Left colon (tissue), 2 donors: ENCODE measurements at regions not wholly inside any gene's neighbourhood (a gene's known extent, or its start where the extent isn't known, plus 50 kb on each side); places are given as distances from the start of the nearest gene placed in this dataset.
"Not testable (repeated sequence)": the region's sequence is repeated elsewhere in the genome, so short reads cannot be mapped to it uniquely, and the experiment has no call there.

Experiments used
- ATAC-seq: fragments of 200-7000 bp; cut with Tn5 transposase; one replicate; pipeline ENCODE4 v1.9.1; 2020; ENCODE audit warnings: mild to moderate bottlenecking, moderate library complexity
- DNase-seq, 2 donors: peaks; one replicate each; pipeline ENCODE4 v3.0.0-alpha.2; 2020
- intact Hi-C, 2 donors: fragments of 100-400 bp; cut with DNase I in 1 of 2; cut with micrococcal nuclease in 1 of 2; formaldehyde crosslinking; loops; one replicate each; pipeline versions ENCODE4 v1.11.2 to v1.14.0; 2022; cut with DNase I, micrococcal nuclease
- donor health status: DM: no; HTN: no; CAD: no.
- donor health status: DM: yes; HTN: yes; CAD: no.

DNA sequence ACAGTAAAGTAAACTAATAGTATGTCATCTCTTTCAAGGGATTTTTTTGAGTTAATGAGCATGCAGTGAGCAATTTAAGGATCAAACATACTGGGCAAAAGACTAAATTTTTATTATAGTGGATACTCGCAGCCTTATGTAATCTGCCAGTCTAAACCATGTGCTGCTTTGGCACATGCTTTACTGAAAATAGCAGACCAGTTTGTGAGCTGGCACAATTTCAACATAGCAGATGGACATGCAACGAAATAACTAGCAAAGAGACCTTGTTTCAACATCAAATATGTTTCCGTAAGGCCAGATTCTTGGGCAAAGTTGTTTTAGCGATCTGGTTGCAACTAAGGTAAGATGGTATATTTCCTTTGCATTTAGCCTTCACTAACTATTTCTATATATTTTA is 807.3 kb downstream of the NR4A2 start:
- DNase-seq = no peak
- no peak for ATAC-seq
- intact Hi-C loops = no loop called here

DNA sequence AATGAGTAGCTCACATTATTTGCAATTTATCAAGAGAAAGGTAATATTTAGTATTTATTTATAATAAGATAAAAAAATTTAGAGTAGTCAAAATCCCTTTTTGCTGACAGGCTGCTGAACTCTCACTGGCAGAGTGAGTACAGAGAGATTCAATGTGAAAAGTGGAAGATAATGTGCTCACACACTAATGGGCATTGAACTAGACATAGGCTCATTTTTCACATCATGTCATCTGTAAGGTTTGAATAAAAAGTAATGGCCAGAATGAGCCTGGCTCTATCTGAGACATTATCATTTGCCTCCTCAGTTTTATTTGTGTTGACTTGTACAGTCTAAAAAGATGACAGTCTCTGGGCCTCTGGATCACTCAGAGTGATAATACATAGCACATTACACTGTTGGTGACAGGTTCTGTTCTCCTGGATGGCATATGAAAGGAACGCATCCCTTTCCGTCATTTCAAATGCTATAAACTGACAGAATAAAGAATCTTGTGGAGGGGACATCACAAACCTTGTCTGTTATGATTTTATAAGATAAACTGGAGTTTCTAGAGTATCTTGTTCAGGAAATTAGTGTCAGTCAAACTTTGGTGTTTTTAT is 812.9 kb downstream of the NR4A2 start:
- intact Hi-C loops = no loop called here
- ATAC-seq (no peak), DNase-seq (no peak)

DNA sequence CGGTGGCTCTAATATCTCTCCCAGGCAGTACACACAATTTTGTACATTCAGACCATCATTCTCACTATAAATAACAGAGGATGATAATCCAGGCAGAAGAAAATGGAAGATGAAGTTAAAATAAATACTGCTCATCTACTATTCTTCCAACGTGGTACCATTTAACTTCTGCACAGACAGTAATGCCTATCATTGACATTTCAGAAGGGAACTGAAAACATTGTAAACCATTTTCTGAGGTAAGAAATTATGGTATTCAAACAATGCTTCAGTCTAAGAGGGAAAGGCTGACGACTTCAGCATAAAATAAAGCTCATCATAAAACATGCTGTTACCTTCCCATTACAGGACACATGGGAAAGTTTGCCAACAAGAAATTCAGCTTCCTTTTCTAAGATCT is 814.4 kb downstream of the NR4A2 start:
- no peak for ATAC-seq
- intact Hi-C loops = no loop called here
- DNase-seq = no peak

DNA sequence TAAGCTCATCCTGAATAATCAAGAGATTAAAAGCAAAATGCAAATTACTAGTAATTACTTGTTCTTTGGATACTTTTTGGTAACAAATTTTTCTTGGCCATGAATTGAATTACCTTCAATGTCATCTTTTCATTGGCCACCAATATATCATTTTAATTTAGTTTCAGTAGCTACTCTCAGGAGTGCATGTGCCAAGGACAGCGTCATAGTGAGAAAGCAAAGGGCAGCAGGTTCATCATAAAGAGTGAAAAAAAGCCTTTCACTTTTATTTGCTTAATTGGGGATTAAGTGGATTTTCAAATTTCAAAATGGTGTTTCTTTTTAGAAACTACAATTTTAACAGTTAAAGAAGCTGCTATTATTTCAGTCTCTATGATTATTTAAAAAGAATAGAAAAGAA is 815.2 kb downstream of the NR4A2 start:
- no peak for ATAC-seq
- intact Hi-C loops = no loop called here
- no peak for DNase-seq

DNA sequence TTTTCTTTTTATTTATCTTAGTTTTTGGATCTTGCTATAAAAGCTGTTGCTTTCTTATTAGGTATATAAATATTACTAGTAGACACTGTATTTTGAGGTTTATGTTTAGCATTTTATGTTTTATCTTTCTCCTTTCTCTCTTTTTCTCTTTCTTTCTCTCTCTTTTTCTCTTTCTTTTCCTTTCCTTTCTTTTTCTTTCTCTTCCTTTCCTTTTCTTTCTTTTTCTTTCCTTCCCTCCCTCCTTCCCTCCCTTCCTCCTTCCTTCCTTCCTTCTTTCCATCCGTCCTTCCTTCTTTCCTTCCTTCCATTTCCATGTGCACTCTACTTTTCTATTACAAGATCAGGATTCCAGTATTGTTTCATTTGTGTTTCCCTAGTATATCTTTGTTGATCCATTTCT is 814.8 kb downstream of the KCNJ3 start:
- intact Hi-C loops = no loop called here
- no peak for ATAC-seq

DNA sequence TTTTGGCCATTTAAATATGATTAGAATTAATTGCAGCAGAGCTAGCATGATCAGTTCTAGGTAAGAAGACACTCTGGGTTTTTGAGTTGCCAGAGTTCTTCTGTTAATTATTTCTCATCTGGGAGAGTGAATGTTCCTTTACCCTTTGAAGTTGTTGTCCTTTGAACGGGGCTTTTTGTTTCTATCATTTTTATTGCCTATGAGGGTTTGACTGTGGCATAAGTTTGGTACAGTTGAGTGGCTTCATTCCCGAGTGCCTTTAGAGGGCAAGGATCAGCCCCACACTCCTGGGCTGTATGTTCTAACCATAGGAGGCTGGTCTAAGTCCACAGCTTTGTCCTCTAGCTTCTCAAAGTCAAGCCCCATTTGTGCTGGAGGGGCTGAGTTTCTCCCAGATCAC is 804.3 kb downstream of the KCNJ3 start:
- intact Hi-C loops = no loop called here
- DNase-seq (no peak), ATAC-seq (no peak)

More for the DNA sequence above, 814.8 kb downstream of the KCNJ3 start:
- no peak for DNase-seq

DNA sequence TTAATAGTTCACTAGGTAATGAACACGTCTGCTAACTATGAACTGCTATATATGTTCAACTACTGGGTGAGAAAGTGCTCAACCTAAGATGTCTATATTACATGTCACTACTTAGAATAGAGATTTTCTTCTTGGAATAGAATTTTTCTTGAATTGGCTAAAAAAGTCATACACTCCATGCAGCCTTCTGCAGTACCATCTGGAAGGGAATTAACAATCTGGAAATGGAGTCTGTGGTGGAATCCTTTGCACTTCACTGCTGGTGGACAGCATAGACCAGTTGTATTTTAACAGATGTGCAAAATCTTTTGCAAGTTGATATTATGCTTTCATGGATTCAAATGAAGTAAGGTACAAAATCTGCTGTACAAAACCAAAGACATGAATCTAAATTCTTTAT is 799.6 kb downstream of the KCNJ3 start:
- ATAC-seq (no peak), DNase-seq (no peak)
- intact Hi-C loops = no loop called here

DNA sequence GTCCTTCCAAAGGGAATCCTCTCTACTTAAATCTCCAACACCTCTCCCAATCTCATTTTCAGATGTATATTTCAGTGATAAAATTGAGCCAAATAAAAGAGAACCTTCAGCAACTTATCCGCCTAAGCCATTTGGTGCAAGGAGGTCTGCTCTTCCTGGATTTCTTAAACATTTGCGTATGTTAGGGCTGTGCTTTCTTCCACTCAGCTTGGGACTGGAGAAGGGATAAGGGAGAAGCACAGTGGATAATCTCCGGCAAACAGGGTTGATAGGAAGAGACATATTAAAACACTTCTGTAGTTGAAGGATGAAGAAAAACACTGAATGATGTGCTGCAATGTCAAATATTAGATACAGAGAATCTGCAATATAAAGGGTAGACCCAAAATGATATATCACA is 796.2 kb downstream of the KCNJ3 start:
- DNase-seq (no peak), ATAC-seq (no peak)
- intact Hi-C loops = no loop called here

DNA sequence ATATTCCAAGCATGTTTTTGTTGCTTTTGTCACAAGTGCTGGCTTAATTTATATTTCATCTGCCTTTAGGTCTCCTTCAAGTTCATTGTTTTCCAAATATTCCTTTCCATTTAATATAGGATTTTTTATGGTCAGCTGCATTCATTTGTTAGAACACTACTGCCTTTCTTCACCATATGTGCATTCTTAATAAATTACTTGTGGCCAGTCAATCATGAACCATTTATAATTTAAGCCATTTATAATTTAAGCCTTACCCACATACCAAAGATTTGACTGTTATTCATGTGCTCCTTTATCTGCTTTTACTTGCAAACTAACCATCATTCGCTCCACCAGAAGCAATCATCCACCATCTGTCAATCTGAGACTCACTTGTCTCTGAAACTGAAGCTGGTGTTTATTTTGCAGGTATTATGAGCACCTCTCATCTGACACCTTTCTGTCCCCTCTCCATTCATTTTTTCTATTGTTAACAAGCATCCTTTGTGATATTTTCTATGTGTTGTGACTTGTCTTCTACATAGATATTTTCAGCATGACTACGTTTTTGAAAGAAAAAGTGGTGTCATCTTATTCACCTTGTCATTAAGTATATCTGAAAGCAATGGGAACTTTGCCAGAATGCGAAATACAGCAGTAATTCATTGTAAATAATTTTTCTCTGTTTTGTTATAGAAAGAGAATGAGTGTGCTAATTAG is 786.8 kb downstream of the KCNJ3 start:
- intact Hi-C loops = no loop called here
- DNase-seq = no peak
- ATAC-seq = no peak

DNA sequence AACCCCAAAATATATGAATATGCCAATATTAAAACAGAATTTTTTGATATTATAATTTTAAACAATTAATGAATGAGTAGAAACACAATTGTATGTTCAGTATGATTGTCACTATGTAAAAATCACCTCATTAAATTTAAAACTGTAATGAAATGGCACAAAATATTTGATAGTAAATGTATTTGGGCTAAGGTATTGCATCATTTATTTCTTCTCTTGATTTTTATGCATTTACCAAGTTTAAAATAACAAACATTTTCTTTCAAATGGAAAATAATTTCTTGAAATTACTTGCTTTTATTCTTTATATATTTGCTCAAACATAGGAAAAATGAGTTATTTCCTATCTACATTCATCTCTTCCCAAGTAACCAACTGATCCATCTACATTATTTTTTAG is 782.6 kb downstream of the KCNJ3 start:
- ATAC-seq = no peak
- intact Hi-C loops = no loop called here
- DNase-seq = no peak

DNA sequence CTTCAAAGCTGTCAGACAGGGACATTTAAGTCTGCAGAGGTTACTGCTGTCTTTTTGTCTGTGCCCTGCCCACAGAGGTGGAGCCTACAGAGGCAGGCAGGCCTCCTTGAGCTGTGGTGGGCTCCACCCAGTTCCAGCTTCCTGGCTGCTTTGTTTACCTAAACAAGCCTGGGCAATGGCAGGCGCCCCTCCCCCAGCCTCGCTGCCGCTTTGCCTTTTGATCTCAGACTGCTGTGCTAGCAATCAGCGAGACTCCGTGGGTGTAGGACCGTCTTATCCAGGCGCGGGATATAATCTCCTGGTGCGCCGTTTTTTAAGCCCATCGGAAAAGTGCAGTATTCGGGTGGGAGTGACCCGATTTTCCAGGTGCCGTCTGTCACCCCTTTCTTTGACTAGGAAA is 773.5 kb downstream of the KCNJ3 start:
- ATAC-seq, intact Hi-C loops, DNase-seq: not testable (repeated sequence)

DNA sequence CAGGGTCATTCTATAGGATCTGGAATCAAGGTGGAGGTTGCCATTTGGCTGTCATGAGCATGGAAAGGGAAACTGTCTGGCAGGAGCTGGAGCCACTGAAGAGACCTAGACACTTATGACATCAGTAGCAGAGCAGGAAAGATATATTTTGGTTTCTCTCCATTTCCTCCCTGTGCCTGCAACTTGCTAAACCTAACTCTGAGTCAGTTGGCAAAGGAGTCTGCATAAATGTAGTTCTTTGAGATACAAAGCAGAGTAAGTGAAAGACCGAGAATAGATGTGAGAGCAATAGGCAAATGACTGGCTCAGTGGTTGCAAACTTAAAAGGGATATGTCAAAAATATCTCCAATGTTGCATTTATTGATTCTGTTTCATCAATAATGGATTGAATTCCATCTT is 757.7 kb downstream of the KCNJ3 start:
- intact Hi-C loops = no loop called here
- DNase-seq = no peak
- no peak for ATAC-seq

DNA sequence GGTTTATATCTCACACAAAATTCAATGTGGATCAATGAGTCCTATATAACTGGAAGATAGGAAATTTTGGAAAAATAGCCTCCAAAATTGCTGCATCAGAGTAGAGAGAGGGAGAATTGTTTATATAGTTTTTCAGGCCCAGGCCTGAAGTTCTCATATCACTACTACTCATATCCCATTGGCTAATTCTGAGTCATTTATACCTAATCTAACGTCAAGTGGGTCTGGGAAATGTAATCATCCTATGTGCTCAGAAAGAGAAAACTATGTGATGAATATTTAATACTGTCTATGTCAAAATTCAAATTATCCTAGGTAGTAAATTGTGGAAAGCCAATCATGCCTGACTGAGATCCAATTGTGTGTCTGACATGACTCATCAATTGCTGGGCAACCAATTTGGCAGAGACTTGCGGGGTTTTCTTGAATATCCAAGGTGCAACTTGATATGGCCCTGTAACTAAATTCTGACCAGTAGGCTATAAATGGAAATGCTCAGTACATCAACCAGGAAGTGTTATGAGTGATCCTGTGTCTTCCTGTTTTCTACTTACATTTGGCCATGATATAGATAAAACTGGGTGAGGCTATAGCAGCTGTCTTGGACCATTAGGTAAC is 744.4 kb downstream of the KCNJ3 start:
- no peak for DNase-seq
- intact Hi-C loops = no loop called here
- ATAC-seq = no peak

DNA sequence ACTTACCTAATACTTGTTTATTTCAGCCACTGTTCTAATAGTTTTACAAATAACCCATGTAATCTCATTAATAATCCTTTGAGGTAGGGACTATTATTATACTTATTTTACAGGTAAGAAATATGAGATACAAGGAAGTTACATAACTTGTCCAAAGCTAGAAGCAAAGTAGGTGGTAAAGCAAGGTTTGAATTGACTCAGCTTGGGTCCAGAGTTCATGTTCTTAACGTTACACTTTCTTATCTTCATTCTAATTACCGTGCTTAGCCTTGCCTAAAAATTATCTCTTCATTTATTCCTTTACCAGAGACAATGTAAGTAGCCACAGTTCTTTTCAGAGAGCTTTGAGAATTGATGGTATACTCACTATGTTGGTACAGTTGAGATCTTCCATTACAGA is 743.6 kb downstream of the KCNJ3 start:
- intact Hi-C loops = no loop called here
- no peak for ATAC-seq
- no peak for DNase-seq

DNA sequence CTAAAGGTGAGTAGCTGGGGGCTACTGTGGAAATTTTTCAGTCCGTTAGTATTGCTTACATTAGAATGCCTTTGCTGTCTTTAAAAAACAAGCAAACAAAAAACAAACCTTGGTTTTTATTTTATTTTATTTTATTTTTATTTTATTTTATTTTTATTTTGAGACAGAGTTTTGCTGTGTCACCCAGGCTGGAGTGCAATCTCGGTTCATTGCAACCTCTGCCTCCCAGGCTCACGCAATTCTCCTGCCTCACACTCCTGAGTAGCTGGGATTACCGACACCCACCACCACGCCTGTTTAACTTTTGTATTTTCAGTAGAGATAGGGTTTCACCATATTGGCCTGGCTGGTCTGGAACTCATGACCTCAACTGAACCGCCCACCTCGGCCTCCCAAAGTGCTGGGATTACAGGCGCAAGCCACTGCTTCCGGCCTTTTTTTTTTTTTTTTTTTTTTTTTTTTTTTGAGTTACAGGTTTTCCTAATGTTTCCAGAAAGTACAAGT is 732.6 kb downstream of the KCNJ3 start:
- intact Hi-C loops = no loop called here
- no peak for DNase-seq
- no peak for ATAC-seq

DNA sequence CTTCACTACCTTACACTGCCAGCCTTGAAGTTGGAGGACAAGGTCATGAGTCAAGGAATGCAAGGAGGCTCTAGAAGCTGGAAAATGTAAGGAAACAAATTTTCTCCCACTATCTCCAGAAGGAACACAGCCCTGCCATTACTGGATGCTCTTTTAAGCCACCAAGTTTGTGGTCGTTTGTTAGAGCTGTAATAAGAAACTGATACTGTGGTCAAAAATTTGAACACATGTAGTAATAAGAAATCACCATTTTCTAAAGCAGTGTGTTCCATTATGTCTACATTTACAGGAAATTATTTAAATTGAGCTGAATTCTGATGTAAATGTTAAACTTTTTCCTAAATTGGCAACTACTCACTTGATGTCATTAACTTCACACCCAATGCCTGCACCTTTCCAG is 729.0 kb downstream of the KCNJ3 start:
- no peak for DNase-seq
- intact Hi-C loops = no loop called here
- ATAC-seq = no peak

DNA sequence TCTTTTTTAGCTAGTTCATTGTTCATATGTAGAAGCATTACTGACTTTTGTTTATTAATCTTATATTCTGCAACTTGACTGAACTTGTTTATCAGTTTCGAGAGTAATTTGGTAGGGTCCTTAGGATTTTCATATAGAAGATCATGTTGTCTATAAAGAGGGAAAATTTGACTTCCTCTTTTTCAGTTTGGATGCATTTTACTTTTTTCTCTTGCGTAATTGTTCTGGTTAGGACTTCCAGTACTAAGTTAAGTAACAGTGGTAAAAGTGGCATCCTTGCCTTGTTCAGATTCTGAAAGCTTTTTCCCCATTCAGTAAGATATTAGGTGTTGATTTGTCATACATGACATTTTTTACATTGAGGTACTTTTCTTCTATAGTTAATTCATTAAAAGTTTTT is 726.0 kb downstream of the KCNJ3 start:
- DNase-seq = no peak
- intact Hi-C loops = no loop called here
- no peak for ATAC-seq

DNA sequence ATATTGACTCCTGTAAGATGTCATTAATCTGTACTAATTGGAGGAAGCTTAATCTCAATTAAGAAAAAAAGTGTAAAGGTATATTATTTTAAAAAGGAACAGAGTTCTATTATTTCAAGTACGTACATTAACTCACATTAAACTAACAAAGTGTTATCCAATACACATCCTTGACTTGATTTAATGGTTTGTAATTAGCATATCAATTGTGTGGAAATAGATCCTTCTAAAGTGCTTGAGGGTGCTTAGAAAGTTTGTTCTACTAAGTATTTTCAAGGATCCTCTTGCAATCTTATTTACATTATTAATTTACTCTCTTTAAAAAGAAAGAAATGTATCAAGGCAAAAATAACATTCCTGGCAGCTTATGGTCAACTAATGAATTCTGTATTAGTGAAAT is 720.3 kb downstream of the KCNJ3 start:
- ATAC-seq (no peak), DNase-seq (no peak)
- intact Hi-C loops = no loop called here

DNA sequence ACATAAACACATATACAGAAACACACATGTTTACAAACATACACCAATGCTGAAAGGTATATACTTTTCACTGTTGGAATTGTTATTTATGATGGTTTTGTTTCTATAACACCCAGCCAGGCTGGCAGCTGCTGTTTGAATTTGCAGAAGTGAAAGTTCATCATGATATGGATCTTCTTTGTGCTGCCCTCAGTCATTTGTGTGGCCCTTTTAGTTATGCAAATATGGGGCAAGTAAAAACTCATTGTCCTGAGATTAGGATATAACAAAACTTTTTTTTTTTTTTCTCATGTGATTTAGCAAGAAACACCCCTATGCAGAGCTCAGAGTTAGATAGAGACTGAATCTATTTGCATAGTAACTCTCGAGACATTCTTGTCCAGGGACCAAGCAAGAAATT is 714.1 kb downstream of the KCNJ3 start:
- DNase-seq (no peak), ATAC-seq (no peak)
- intact Hi-C loops = no loop called here

DNA sequence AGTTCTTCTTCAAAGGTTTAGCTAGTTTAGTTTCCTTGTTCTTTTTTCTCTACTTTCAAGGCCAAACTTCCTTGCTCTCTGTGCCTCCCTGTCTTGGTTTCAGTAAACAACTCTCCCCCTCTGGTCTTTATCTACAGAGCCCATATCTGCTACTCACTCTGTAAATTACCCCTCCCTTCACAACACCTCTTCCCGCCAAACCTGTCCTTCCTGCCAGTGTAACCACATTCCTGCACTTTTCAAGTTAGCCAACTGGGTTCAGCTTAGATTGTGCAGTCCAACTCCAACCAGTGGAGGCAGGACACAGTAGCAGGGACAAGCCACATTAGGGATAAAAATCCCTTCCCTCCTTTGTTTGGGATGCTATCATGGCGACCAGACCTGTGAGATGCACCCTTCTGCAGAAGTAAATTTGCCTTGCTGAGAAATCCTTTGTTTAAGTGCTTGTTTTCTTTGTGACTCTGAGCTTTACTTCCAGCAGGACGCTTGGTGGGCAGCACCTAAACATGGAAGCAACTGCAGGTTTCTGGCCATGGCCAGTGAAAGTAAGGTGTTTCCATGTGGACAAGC is 706.0 kb downstream of the KCNJ3 start:
- DNase-seq (no peak), ATAC-seq (no peak)
- intact Hi-C loops = no loop called here
